ENCODE measurements at regions not wholly inside any gene's neighbourhood (a gene's known extent, or its start where the extent isn't known, plus 50 kb on each side); places are given as distances from the start of the nearest gene placed in this dataset.
"Not testable (repeated sequence)": the region's sequence is repeated elsewhere in the genome, so short reads cannot be mapped to it uniquely, and the experiment has no call there.

DNA sequence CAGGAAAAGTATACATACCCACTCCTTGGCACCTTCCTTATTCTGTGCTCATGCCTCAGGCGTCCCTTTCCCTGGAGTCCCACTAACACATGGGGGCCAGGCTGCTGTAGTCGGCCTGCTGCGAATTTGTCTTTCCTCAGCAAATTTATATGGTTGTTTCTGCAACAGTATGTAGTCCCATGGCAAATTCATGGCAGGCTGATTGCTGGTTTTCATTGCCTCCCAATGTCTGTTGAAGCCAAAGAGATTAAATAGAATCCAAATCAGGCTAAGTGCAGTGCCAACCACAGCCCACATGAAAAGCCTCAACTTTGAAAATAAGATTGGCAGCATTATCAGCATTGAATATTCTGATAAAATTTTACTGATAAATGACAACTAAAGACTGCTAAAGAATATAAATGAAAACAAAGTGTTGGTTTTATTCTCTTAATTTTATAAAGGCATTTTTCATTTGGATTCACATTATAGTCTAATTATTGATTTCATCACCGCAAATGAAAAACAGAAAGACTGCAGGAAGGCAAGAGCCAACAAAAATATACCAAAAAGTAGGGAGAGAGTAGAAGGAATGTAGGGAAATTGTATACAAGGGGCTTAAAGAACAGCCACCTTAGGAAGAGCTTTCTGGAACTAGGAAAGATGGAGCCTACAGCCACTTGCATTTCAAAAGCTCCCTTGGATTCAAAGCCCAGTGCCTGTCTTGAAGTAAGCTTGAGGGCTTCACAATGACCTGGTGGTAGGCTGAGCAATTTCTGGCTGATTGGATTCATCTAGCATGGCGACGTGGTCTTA, 283.7 kb upstream of the MMADHC start:
- Mint-ChIP-seq H3K4me1 (no peaks in the 10 kb centered on the region), H3K27me3 (no peaks in the 10 kb centered on the region), H3K4me3 (no peak overlapping the region), H3K9me3 (peaks cover 4 to 8% (median 7%) of the 10 kb centered on the region in 3 donors), H3K27ac (no peak overlapping the region), H3K36me3 (no peaks in the 10 kb centered on the region)

DNA sequence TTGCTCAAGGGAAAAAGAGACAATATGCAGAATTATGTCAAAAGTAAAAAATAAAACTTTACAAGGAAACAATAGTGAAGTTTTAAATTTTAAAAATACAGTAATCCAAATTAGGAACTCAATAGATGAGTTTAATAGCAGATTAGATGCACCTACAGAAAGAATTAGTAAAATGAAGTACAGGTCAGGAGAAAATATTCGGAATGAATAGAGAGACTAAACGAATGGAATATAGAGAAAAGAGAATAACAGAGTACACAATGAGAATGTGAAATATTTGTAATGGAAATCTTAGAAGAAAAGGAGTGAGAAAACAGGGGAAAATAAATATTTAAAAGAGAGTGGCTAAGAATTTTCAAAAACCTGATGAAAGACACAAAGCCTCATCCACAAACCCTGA, 275.7 kb upstream of the MMADHC start:
- peaks cover 2 to 17% (median 3%) of the 10 kb centered on the region in 3 donors for H3K9me3 Mint-ChIP-seq
- H3K4me1 Mint-ChIP-seq: no peaks in the 10 kb centered on the region
- no peak overlapping the region for H3K4me3 Mint-ChIP-seq
- no peaks in the 10 kb centered on the region for H3K27me3 Mint-ChIP-seq
- no peaks in the 10 kb centered on the region for H3K36me3 Mint-ChIP-seq
- no peak overlapping the region for H3K27ac Mint-ChIP-seq

DNA sequence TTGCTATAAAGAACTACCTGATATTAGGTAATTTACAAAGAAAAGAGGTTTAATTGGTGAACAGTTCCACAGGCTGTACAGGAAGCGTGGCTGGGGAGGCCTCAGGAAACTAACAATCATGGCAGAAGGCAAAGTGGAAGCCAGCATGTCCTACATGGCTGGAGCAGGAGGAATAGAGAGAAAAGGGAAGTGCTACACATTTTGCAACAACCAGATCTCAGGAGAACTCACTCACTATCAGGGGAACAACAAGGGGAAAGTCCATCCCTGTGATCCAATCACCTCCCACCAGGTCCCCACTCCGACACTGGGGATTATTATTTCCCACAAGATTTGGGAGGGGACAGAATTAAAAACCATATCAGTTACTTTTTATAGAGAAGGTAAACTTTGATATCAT, 273.5 kb upstream of the MMADHC start:
- H3K4me3 Mint-ChIP-seq: no peak overlapping the region
- H3K27me3 Mint-ChIP-seq: no peaks in the 10 kb centered on the region
- H3K27ac Mint-ChIP-seq: no peak overlapping the region
- H3K4me1 Mint-ChIP-seq: no peaks in the 10 kb centered on the region
- H3K9me3 Mint-ChIP-seq: peaks cover 3 to 14% (median 6%) of the 10 kb centered on the region in 3 donors
- no peaks in the 10 kb centered on the region for H3K36me3 Mint-ChIP-seq

DNA sequence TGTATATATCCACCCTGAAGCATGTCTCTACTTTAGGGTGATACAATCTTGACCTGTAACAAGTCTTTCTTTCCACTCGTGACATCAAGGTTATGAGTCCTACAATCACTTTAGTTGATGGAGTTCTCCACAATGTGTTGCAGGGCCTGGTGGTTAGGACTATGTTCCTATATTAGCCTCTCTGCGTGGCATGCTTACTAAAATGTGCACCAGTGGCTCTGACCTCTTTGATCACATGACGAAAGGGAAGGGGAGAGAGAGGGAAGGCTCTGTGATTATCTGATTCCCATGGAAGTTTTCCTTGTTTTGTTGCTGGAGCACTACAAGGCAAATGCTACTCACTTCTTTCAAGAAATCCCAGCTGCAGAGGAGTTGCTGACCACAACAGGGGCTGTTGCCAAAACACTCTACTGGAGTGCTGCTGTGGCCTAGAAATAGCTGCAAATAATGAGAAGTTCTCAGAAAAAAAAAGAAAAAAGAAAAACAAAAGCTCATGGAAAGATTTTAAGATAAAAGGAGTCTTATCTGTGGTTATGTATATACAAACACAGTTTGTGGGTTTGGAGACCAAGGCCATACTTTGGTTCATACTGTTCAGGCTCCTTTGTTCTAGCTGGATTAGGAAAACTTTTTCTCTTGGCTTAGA, 272.8 kb upstream of the MMADHC start:
- H3K36me3 Mint-ChIP-seq: no peaks in the 10 kb centered on the region
- no peaks in the 10 kb centered on the region for H3K27me3 Mint-ChIP-seq
- H3K4me3 Mint-ChIP-seq: no peak overlapping the region
- peaks cover 1 to 14% (median 6%) of the 10 kb centered on the region in 3 donors for H3K9me3 Mint-ChIP-seq
- no peaks in the 10 kb centered on the region for H3K4me1 Mint-ChIP-seq
- no peak overlapping the region for H3K27ac Mint-ChIP-seq

DNA sequence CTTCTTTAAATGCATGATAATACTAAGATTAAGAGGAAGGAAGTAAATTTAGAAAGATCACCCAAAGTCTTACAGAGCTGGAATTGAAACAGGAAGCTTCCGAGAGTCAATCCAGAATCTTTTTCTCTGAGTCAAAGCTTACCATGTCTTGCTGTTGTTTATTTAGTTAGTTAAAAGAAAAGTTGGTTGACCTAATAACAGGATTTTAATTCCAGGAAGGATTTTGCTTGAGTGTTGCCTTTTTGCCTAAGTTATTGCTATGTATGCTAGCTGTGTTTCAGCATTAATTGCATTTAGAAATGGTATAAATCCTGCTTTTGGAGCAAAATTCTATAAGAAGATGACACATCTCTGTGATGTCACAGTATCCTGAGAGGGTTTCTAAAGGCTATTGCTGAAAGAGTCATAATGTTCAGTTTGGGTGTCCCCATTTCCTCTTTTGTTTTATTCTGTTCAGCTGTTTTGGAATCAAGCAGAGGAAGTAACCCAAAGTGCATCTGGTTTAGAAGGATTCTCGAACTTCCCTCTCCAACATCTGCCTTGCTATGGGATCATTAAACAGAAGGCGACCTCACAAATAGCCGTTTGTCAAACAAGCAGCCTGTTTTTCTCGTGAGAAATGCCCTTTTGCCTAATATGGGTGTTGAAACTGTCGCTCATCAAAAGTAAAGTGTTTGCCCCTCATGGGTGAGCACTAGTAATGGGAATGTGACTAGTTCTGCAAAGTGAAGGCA, 271.5 kb upstream of the MMADHC start:
- H3K4me3 Mint-ChIP-seq: no peak overlapping the region
- no peak overlapping the region for H3K27ac Mint-ChIP-seq
- peaks cover 1 to 14% (median 6%) of the 10 kb centered on the region in 3 donors for H3K9me3 Mint-ChIP-seq
- no peaks in the 10 kb centered on the region for H3K36me3 Mint-ChIP-seq
- H3K27me3 Mint-ChIP-seq: no peaks in the 10 kb centered on the region
- no peaks in the 10 kb centered on the region for H3K4me1 Mint-ChIP-seq

DNA sequence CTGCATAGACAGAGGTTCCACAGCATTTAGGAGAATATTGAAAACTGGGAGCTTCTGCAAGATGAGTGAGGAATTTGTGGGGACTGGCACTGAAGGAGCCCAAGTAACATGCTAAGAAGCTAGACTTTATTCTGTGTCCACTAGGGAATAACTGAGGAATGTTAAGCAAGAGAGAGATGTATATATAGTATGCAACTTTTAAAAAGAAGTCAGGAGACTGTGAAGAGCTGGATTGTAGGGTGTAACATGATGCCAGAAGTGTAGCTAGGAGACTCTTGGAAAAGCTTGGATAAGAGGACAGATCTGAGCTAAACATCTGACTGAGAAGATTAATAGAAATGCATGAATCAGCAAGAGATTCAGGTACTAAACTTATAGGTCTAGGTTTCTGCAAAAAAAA, 270.6 kb upstream of the MMADHC start:
- no peaks in the 10 kb centered on the region for H3K36me3 Mint-ChIP-seq
- H3K4me3 Mint-ChIP-seq: no peak overlapping the region
- peaks cover 1 to 9% (median 6%) of the 10 kb centered on the region in 3 donors for H3K9me3 Mint-ChIP-seq
- no peaks in the 10 kb centered on the region for H3K4me1 Mint-ChIP-seq
- H3K27ac Mint-ChIP-seq: no peak overlapping the region
- no peaks in the 10 kb centered on the region for H3K27me3 Mint-ChIP-seq

DNA sequence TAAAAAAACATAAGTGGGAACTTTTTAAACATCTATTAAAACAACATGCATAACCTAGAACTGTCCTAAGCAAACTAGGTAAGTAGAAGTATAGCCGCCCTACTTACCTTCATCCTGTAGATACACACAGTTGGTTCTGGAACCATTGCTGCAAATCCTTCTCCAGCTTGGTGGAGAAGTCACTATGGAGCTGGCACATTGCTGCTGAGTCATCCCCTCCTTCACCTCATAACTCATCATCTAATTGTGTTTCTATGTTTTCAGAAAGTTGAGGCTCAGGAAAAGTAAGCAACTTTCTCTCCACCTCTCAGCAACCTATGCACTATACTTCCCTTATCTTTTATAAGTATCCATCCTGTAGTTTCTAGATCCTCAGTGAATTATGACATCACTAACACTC, 269.8 kb upstream of the MMADHC start:
- H3K4me1 Mint-ChIP-seq: no peaks in the 10 kb centered on the region

DNA sequence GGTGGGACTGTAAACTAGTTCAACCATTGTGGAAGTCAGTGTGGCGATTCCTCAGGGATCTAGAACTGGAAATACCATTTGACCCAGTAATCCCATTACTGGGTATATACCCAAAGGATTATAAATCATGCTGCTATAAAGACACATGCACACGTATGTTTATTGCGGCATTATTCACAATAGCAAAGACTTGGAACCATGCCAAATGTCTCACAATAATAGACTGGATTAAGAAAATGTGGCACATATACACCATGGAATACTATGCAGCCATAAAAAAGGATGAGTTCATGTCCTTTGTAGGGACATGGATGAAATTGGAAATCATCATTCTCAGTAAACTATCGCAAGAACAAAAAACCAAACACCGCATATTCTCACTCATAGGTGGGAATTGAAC, 268.3 kb upstream of the MMADHC start:
- H3K27ac Mint-ChIP-seq, H3K27me3 Mint-ChIP-seq, H3K36me3 Mint-ChIP-seq, H3K4me3 Mint-ChIP-seq, H3K9me3 Mint-ChIP-seq, H3K4me1 Mint-ChIP-seq: not testable (repeated sequence)

More for the DNA sequence above, 269.8 kb upstream of the MMADHC start:
- H3K27ac Mint-ChIP-seq: no peak overlapping the region
- H3K9me3 Mint-ChIP-seq: peaks cover 1 to 7% (median 6%) of the 10 kb centered on the region in 3 donors
- no peaks in the 10 kb centered on the region for H3K27me3 Mint-ChIP-seq
- no peaks in the 10 kb centered on the region for H3K36me3 Mint-ChIP-seq
- H3K4me3 Mint-ChIP-seq: no peak overlapping the region

DNA sequence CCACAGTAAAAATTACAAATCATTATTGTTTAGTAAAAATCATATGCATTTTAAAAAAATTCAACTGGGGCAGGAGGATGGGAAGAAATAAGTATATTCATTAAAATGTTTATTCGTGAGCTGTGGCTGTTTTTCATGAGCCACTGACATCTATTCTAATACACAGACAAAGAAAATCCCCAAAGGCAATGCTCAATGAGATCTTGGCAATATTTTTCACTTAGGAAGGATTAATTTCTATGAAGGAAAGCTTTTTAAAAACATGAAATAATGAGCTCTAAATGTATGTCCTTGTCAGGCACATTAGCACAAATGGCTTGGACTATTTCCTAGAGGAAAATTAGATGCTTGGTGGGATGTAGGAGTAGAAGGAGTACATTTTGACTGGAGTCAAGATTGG, 262.0 kb upstream of the MMADHC start:
- Mint-ChIP-seq H3K4me1 (no peaks in the 10 kb centered on the region), H3K27ac (no peak overlapping the region), H3K36me3 (no peaks in the 10 kb centered on the region), H3K4me3 (peak overlapping the region in 1 of 4 donors; percentile 24), H3K9me3 (peaks cover 5 to 7% (median 5%) of the 10 kb centered on the region in 3 donors), H3K27me3 (no peaks in the 10 kb centered on the region)

DNA sequence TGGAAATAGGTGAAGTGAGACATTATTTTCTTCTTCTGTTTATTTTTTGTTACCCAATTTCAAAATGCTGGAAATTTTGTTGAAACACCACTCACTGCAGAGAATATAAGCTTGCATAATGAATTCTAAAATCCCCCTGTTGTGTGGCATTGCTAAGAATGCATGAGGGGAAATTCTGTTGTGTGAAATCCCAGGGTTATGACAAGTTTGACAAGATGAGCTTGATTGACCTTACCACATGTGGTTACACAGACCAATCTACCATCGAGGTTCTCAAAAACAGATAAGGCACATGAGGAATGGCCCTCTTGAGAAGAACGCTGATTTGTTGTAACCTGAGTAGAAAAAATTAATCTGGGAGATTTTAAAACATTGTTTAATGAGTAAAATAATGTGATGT, 261.6 kb upstream of the MMADHC start:
- no peak overlapping the region for H3K27ac Mint-ChIP-seq
- no peaks in the 10 kb centered on the region for H3K4me1 Mint-ChIP-seq
- H3K4me3 Mint-ChIP-seq: no peak overlapping the region
- peaks cover 5 to 7% (median 5%) of the 10 kb centered on the region in 3 donors for H3K9me3 Mint-ChIP-seq
- no peaks in the 10 kb centered on the region for H3K36me3 Mint-ChIP-seq
- H3K27me3 Mint-ChIP-seq: no peaks in the 10 kb centered on the region

DNA sequence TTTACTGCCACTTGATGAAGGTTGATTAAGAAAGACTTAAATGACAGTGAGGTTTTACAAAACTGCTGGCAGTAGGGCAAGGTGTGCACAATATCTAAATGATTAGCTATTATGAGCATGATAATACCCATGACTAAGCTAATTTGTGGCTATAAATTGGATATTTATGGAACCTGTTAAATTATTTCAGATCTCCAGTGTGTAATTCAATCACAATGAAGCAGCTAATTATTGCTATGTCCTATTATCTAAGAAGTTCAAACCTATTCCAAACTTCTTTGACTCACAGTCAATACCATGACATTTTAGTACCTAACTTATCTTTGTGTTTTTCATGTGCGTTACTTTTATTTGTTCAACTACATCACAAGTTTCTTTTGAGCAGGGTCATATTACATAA, 253.8 kb upstream of the MMADHC start:
- Mint-ChIP-seq H3K36me3 (no peaks in the 10 kb centered on the region), H3K4me3 (no peak overlapping the region), H3K27me3 (no peaks in the 10 kb centered on the region), H3K4me1 (no peaks in the 10 kb centered on the region), H3K27ac (no peak overlapping the region), H3K9me3 (peaks cover 0 to 10% (median 3%) of the 10 kb centered on the region in 3 donors)

DNA sequence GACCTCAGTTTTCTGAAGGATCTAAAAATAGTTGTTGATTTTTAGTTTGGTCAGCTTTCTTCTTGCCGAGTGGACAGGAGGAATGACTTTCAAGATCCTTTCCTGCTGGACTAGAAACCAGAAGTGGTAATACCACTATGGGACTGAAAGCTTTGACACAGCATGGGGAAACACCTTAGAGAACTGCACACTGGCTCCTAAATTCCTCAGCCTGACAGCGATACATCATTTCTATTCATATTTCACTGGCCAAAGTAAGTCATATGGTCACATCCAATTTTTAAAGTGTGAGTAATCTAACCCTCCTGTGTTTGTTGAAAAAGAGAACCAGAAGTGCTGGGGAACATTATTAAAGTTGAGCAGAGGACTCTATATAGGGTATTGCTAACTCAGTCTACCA, 244.7 kb upstream of the MMADHC start:
- no peaks in the 10 kb centered on the region for H3K4me1 Mint-ChIP-seq
- H3K4me3 Mint-ChIP-seq: no peak overlapping the region
- peaks cover 5 to 13% (median 9%) of the 10 kb centered on the region in 3 donors for H3K9me3 Mint-ChIP-seq
- no peak overlapping the region for H3K27ac Mint-ChIP-seq
- no peaks in the 10 kb centered on the region for H3K27me3 Mint-ChIP-seq
- H3K36me3 Mint-ChIP-seq: no peaks in the 10 kb centered on the region

DNA sequence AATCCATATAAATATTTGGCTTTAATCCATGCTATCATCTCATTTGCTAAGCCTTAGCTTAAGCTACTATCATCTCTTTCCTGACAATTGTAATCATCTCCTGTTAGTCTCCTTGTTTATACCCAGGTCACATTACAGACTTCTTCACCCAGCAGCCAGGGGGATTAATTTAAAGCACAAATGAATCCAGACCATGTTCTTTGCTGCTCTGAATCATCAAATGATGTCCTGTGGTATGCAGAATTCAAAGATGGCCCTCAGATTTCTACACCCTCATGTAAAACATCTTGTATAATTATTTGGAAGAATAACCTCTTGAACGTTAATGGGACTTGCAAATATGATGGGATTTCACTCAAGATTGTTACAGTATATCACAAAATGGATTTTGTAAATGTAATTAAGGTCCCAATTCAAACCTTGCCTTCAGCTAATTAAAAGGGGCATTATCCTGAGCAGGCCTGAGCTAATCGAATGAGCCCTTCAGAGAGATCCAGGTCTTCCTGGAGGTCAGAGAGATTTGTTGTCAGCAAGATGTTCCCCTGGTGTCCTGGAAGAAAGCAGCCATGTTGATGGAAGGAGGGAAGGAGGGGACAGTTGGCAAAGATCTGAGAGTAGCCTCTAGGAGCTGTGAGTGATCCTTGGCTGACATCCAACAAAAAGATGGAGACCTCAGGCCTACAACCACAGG, 241.1 kb upstream of the MMADHC start:
- Mint-ChIP-seq H3K9me3 (peaks cover 0 to 13% (median 4%) of the 10 kb centered on the region in 3 donors), H3K4me1 (no peaks in the 10 kb centered on the region), H3K36me3 (no peaks in the 10 kb centered on the region), H3K27ac (no peak overlapping the region), H3K4me3 (no peak overlapping the region), H3K27me3 (no peaks in the 10 kb centered on the region)

DNA sequence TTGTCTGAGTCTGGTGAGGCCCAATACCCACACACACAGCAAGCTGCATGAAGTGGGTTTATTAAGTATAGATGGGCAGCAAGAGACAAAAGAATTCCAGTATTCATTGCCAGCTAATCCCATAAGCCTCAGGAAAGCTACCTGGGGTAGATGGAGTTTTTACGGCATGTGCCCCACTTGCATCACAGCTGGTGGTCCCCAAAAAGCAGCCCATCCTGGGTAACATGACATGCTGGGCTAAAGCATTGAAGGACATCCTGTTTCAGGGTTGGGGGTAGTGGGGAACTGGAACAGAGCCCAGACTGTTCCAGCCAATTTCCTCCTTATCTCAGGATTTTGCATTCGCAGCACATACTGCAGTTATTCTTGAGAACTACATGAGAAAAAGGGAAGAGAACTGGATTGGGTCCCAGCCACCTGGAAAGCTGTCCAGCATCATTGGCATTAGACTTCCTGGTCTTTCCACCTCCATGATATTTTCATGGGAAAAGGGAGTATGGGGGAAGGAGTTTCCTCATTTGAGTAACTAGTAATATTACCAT, 240.1 kb upstream of the MMADHC start:
- Mint-ChIP-seq H3K27me3 (no peaks in the 10 kb centered on the region), H3K4me1 (no peaks in the 10 kb centered on the region), H3K4me3 (no peak overlapping the region), H3K36me3 (no peaks in the 10 kb centered on the region), H3K9me3 (peaks cover 0 to 13% (median 4%) of the 10 kb centered on the region in 3 donors), H3K27ac (no peak overlapping the region)
